OCI-LY1 (cell line): ENCODE measurements at regions not wholly inside any gene's neighbourhood (a gene's known extent, or its start where the extent isn't known, plus 50 kb on each side); places are given as distances from the start of the nearest gene placed in this dataset.

Experiments
- H2AFZ ChIP-seq: fragments of 200-600 bp; sonication (generic), shearing (Covaris generic); 2 replicates; pipeline ENCODE4 v1.6.0; 2014; ENCODE audit warnings: antibody characterized with exemption, mild to moderate bottlenecking, low read length
- H3F3A ChIP-seq: fragments of 200-600 bp; sonication (generic), shearing (Covaris generic); 2 replicates; pipeline ENCODE4 v1.6.0; 2014; ENCODE audit warnings: mild to moderate bottlenecking, antibody characterized with exemption, low read length, moderate library complexity; ENCODE audit not compliant: insufficient read depth
- H3K27ac ChIP-seq: fragments of 200-600 bp; sonication (generic); 2 replicates; pipeline ENCODE4 v1.5.1; 2014; ENCODE audit warnings: low read length, mixed run types, mild to moderate bottlenecking, low read depth; ENCODE audit not compliant: poor library complexity, severe bottlenecking
- H3K27me3 ChIP-seq: fragments of 200-600 bp; sonication (generic); 2 replicates; pipeline ENCODE4 v1.6.0; 2014; ENCODE audit warnings: antibody characterized with exemption, mild to moderate bottlenecking, low read length, moderate library complexity; ENCODE audit not compliant: insufficient read depth
- H3K36me3 ChIP-seq: fragments of 200-600 bp; sonication (generic); 2 replicates; pipeline ENCODE4 v1.6.1; 2014; ENCODE audit warnings: mild to moderate bottlenecking, antibody characterized with exemption, low read length, moderate library complexity, mixed read lengths; ENCODE audit not compliant: insufficient read depth
- H3K4me1 ChIP-seq: fragments of 200-600 bp; sonication (generic); 2 replicates; pipeline ENCODE4 v1.5.1; 2014; ENCODE audit warnings: mild to moderate bottlenecking, low read length, moderate library complexity; ENCODE audit not compliant: insufficient read depth, severe bottlenecking
- H3K4me2 ChIP-seq: fragments of 200-600 bp; sonication (generic), shearing (Covaris generic); 2 replicates; pipeline ENCODE4 v1.6.1; 2014; ENCODE audit warnings: low read length
- H3K4me3 ChIP-seq: fragments of 200-600 bp; sonication (generic); 2 replicates; pipeline ENCODE4 v1.5.1; 2014; ENCODE audit warnings: low read length, low read depth, mild to moderate bottlenecking, mixed read lengths; ENCODE audit not compliant: poor library complexity, severe bottlenecking
- H3K79me2 ChIP-seq: fragments of 200-600 bp; shearing (Covaris generic); 2 replicates; pipeline ENCODE4 v1.6.1; 2016; ENCODE audit warnings: mixed run types, low read length, mixed read lengths; ENCODE audit not compliant: insufficient read depth
- H3K9ac ChIP-seq: fragments of 200-600 bp; sonication (generic), shearing (Covaris generic); 2 replicates; pipeline ENCODE4 v1.6.1; 2014; ENCODE audit warnings: mild to moderate bottlenecking, low read length, mixed read lengths
- H3K9me2 ChIP-seq: fragments of 200-600 bp; sonication (generic), shearing (Covaris generic); 2 replicates; pipeline ENCODE4 v1.6.1; 2014; ENCODE audit warnings: low read depth, mild to moderate bottlenecking, low read length, mixed read lengths
- H3K9me3 ChIP-seq: fragments of 200-600 bp; shearing (Covaris generic); 2 replicates; pipeline ENCODE4 v1.6.1; 2014; ENCODE audit warnings: low read length, mixed read lengths
- H4K20me1 ChIP-seq: fragments of 200-600 bp; sonication (generic), shearing (Covaris generic); 2 replicates; pipeline ENCODE4 v1.6.0; 2016; ENCODE audit warnings: mild to moderate bottlenecking, low read length; ENCODE audit not compliant: insufficient read depth
- CTCF ChIP-seq: fragments of 200-600 bp; sonication (generic), shearing (Covaris generic); IDR thresholded peaks from 2 replicates; pipeline ENCODE4 v1.5.1; 2017; ENCODE audit warnings: mild to moderate bottlenecking, antibody characterized with exemption, low read length, moderate library complexity, mixed read lengths
- EZH2 ChIP-seq: fragments of 200-600 bp; sonication (generic), shearing (Covaris generic); IDR thresholded peaks from 2 replicates; pipeline ENCODE4 v1.8.0; 2017; ENCODE audit warnings: borderline replicate concordance, mixed run types, mild to moderate bottlenecking, antibody characterized with exemption, low read length, moderate library complexity, mixed read lengths

DNA sequence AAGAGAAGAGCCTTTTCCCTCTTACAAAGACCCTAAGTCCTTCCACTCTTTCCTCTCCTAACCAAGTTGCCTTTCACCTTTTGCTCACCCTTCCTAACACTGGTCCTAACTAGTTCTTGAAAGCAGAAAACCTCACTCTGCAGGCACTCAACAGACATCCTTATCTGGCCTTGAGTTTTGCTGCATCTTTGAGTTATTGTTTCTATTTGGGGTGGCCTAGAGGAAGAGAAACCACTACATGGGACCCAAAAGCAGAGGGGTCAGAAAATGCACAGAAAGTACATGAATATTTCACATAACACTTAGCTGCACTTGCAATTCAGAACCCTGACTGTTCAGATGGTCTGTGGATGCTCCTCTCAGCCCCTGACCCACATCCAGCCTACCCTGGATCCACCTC is 178.3 kb upstream of the SYT6 start:
- no peak overlapping the region for H3K4me3 ChIP-seq
- H3K4me2 ChIP-seq: no peak overlapping the region
- H3K27ac ChIP-seq: no peak overlapping the region
- no peak overlapping the region for H3K9ac ChIP-seq
- TF ChIP-seq CTCF (no peak), EZH2 (no peak)
- H2AFZ ChIP-seq: no peak overlapping the region
- H3K4me1 ChIP-seq: no peaks in the 10 kb centered on the region
- H4K20me1 ChIP-seq: no peaks in the 10 kb centered on the region
- no peaks in the 10 kb centered on the region for H3K79me2 ChIP-seq
- no peaks in the 10 kb centered on the region for H3F3A ChIP-seq
- no peaks in the 10 kb centered on the region for H3K9me3 ChIP-seq
- no peaks in the 10 kb centered on the region for H3K27me3 ChIP-seq
- no peaks in the 10 kb centered on the region for H3K9me2 ChIP-seq
- no peaks in the 10 kb centered on the region for H3K36me3 ChIP-seq

DNA sequence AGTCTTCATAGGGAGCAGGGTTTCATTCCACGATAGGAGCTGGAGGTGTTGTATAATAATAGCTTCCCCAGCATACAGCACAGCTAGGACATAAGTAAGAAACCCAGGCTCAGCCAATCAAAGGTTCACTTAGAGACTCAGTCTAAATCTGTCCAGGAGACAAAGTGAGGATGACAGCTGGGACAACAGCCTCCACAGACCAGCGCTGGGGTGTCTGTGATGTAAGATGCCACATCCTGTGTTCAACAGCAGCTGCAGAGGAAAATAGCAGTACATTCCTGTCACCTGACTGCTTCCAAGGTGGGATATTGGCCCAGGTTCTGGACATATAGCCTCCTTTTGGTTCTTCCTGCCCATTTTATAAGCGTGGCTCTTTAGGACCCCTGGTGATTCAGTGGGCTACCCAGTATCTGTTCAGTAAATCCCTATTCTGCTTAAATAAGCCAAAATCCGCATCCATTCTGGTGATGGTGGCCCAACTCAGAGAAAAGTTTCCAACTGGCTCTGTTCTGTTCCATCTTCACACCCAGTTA is 176.8 kb upstream of the SYT6 start:
- Histone ChIP-seq H2AFZ (no peak overlapping the region), H3K36me3 (no peaks in the 10 kb centered on the region), H3K9me2 (no peaks in the 10 kb centered on the region), H3K27ac (no peak overlapping the region), H3K79me2 (no peaks in the 10 kb centered on the region), H4K20me1 (no peaks in the 10 kb centered on the region), H3K9me3 (no peaks in the 10 kb centered on the region), H3K9ac (no peak overlapping the region), H3K4me3 (no peak overlapping the region), H3K4me2 (no peak overlapping the region), H3F3A (no peaks in the 10 kb centered on the region), H3K4me1 (no peaks in the 10 kb centered on the region), H3K27me3 (no peaks in the 10 kb centered on the region)
- TF ChIP-seq CTCF: no peak
- TF ChIP-seq EZH2: no peak

DNA sequence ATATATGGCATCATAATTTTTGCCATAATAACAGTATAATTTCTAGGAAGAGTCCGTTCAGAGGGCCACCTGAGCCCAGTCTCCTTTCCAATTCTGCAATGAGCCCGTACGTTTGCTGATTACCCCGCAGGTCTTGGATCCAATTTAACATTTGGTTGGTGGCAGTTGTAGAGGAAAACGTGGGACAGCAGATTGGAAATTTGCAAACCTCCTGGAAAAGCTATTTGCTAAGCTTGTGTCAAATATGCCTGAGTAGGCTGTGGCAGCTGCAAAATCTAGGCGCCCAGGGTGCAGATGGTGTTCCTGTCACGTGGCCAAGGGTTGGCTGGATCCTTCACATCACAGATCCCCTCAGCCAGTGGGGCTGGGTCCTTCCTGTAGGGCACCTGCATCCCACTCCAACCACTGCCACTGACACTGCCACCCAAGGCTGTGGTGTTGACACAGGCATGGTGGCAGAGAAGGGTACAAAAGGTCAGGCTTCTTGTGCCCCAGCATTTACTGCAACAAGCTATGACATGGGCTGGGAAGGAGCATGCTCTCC is 174.8 kb upstream of the SYT6 start:
- H3K9me3 ChIP-seq: no peaks in the 10 kb centered on the region
- H3K27ac ChIP-seq: no peak overlapping the region
- no peak overlapping the region for H3K4me2 ChIP-seq
- H3K4me3 ChIP-seq: no peak overlapping the region
- no peaks in the 10 kb centered on the region for H3K27me3 ChIP-seq
- no peaks in the 10 kb centered on the region for H3F3A ChIP-seq
- no peak overlapping the region for H2AFZ ChIP-seq
- no peak overlapping the region for H3K9ac ChIP-seq
- H4K20me1 ChIP-seq: no peaks in the 10 kb centered on the region
- H3K79me2 ChIP-seq: no peaks in the 10 kb centered on the region
- no peaks in the 10 kb centered on the region for H3K36me3 ChIP-seq
- no peaks in the 10 kb centered on the region for H3K4me1 ChIP-seq
- TF ChIP-seq EZH2: no peak
- no peak for TF ChIP-seq CTCF
- H3K9me2 ChIP-seq: no peaks in the 10 kb centered on the region
